IMR-90 (cell line): ENCODE measurements at regions not wholly inside any gene's neighbourhood (a gene's known extent, or its start where the extent isn't known, plus 50 kb on each side); places are given as distances from the start of the nearest gene placed in this dataset.

Experiments used
- ATAC-seq: fragments of 200-7000 bp; cut with Tn5 transposase; 2 replicates; pipeline ENCODE4 v1.9.1; 2020; ENCODE audit warnings: low read depth, mild to moderate bottlenecking, moderate library complexity
- BruUV-seq: library from RNA; stranded (reverse); fragments of 400-500 nt; replicated peaks from 2 replicates; lab custom pipeline; 2021; lab: Mats Ljungman, UMichigan
- CTCF ChIA-PET: fragments of 300-600 bp; formaldehyde crosslinking; extraction: SDS; loops from one replicate; lab custom pipeline; 2021; ENCODE audit warnings: antibody characterized with exemption; lab: Yijun Ruan, JAX
- POLR2A ChIA-PET: fragments of 300-600 bp; sonication (Branson Sonifier 250); formaldehyde crosslinking; loops from one replicate; lab custom pipeline; 2022; ENCODE audit warnings: antibody characterized with exemption; ENCODE audit not compliant: unreplicated experiment; lab: Charles Lee
- DNase-seq: peaks from one replicate; pipeline ENCODE4 v3.0.0; 2013
- H2AFZ ChIP-seq: replicated peaks from 2 replicates; pipeline ENCODE3; 2013; ENCODE audit warnings: low read length, mild to moderate bottlenecking; ENCODE audit not compliant: poor library complexity
- H2AK5ac ChIP-seq: 2 replicates; pipeline ENCODE4 v1.6.1; 2013; ENCODE audit warnings: low read depth, low read length, inconsistent platforms
- H2AK9ac ChIP-seq: replicated peaks from 2 replicates; pipeline ENCODE3; 2013; ENCODE audit warnings: mild to moderate bottlenecking, low read depth, low read length, moderate library complexity; ENCODE audit not compliant: poor library complexity
- H2BK120ac ChIP-seq: 2 replicates; pipeline ENCODE4 v1.6.1; 2013; ENCODE audit warnings: low read depth, low read length, inconsistent platforms
- H2BK15ac ChIP-seq: 3 replicates; pipeline ENCODE4 v1.6.1; 2013; ENCODE audit warnings: low read depth, low read length, inconsistent platforms
- H2BK20ac ChIP-seq: 2 replicates; pipeline ENCODE4 v1.6.1; 2013; ENCODE audit warnings: low read depth, mild to moderate bottlenecking, inconsistent platforms, low read length, moderate library complexity
- H2BK5ac ChIP-seq: 2 replicates; pipeline ENCODE4 v1.6.1; 2013; ENCODE audit warnings: mild to moderate bottlenecking, low read depth, low read length, inconsistent platforms; ENCODE audit not compliant: poor library complexity, severe bottlenecking
- H3K14ac ChIP-seq: replicated peaks from 2 replicates; pipeline ENCODE4 v1.6.1; 2013; ENCODE audit warnings: low read depth, low read length, inconsistent platforms
- H3K18ac ChIP-seq: 2 replicates; pipeline ENCODE4 v1.6.1; 2013; ENCODE audit warnings: low read depth, low read length, control low read depth
- H3K23ac ChIP-seq: 2 replicates; pipeline ENCODE4 v1.6.1; 2013; ENCODE audit warnings: low read depth, low read length, inconsistent platforms
- H3K27ac ChIP-seq: 2 replicates; pipeline ENCODE4 v1.5.1; 2013; ENCODE audit warnings: mild to moderate bottlenecking, control low read depth, low read length; ENCODE audit not compliant: insufficient read depth
- H3K27me3 ChIP-seq: 2 replicates; pipeline ENCODE4 v1.6.1; 2013; ENCODE audit warnings: low read length; ENCODE audit not compliant: control insufficient read depth, insufficient read depth
- H3K36me3 ChIP-seq: 2 replicates; pipeline ENCODE4 v1.6.1; 2013; ENCODE audit warnings: low read length, mixed read lengths; ENCODE audit not compliant: control insufficient read depth, insufficient read depth
- H3K4ac ChIP-seq: 2 replicates; pipeline ENCODE4 v1.6.1; 2013; ENCODE audit warnings: low read depth, low read length, inconsistent platforms
- H3K4me1 ChIP-seq: 2 replicates; pipeline ENCODE4 v1.6.1; 2013; ENCODE audit warnings: low read length, mixed read lengths; ENCODE audit not compliant: control insufficient read depth, insufficient read depth
- H3K4me2 ChIP-seq: 2 replicates; pipeline ENCODE4 v1.6.1; 2013; ENCODE audit warnings: low read depth, mild to moderate bottlenecking, control low read depth, low read length, moderate library complexity
- H3K4me3 ChIP-seq: 2 replicates; pipeline ENCODE4 v1.5.1; 2013; ENCODE audit warnings: low read depth, mild to moderate bottlenecking, control low read depth, low read length, moderate library complexity; ENCODE audit not compliant: insufficient read depth
- H3K56ac ChIP-seq: 2 replicates; pipeline ENCODE4 v1.6.1; 2013; ENCODE audit warnings: low read length, inconsistent platforms; ENCODE audit not compliant: insufficient read depth; ENCODE audit errors: extremely low read depth
- H3K79me1 ChIP-seq, 2 experiments: 2 replicates each; pipeline ENCODE4 v1.6.1; 2013; ENCODE audit warnings: low read length in 2 of 2, inconsistent platforms in 1 of 2, low read depth in 1 of 2
- H3K9ac ChIP-seq: 2 replicates; pipeline ENCODE4 v1.6.1; 2013; ENCODE audit warnings: low read depth, low read length, control low read depth
- H3K9me1 ChIP-seq: 2 replicates; pipeline ENCODE4 v1.6.1; 2013; ENCODE audit warnings: low read length, inconsistent platforms; ENCODE audit not compliant: insufficient read depth
- H3K9me3 ChIP-seq: 2 replicates; pipeline ENCODE4 v1.6.1; 2013; ENCODE audit warnings: low read length; ENCODE audit not compliant: control insufficient read depth, insufficient read depth
- H4K20me1 ChIP-seq: 2 replicates; pipeline ENCODE4 v1.6.1; 2013; ENCODE audit warnings: low read length, inconsistent platforms; ENCODE audit not compliant: insufficient read depth
- H4K5ac ChIP-seq: 2 replicates; pipeline ENCODE4 v1.6.1; 2013; ENCODE audit warnings: mild to moderate bottlenecking, low read depth, low read length, control low read depth
- H4K8ac ChIP-seq, 2 experiments: 2 replicates each; pipeline ENCODE4 v1.6.1; 2013; ENCODE audit warnings: low read depth in 2 of 2, low read length in 2 of 2, control low read depth in 1 of 2, inconsistent platforms in 1 of 2
- H4K91ac ChIP-seq: 2 replicates; pipeline ENCODE4 v1.6.1; 2013; ENCODE audit warnings: low read depth, low read length, inconsistent platforms; ENCODE audit not compliant: insufficient read depth
- CEBPB ChIP-seq: IDR thresholded peaks from 2 replicates; pipeline ENCODE4 v1.6.1; 2012; ENCODE audit warnings: low read depth, low read length, improper control_type of control experiment
- CHD1 ChIP-seq: IDR thresholded peaks from 2 replicates; pipeline ENCODE4 v1.6.1; 2012; ENCODE audit warnings: low read depth, low read length, improper control_type of control experiment
- ELK1 ChIP-seq: fragments of 150-350 bp; IDR thresholded peaks from 2 replicates; pipeline ENCODE4 v1.6.1; 2016; ENCODE audit warnings: low read depth, mild to moderate bottlenecking, low read length, moderate library complexity, borderline replicate concordance
- MAFK ChIP-seq: IDR thresholded peaks from 2 replicates; pipeline ENCODE4 v1.6.1; 2012; ENCODE audit warnings: low read depth, low read length, improper control_type of control experiment
- RFX5 ChIP-seq: IDR thresholded peaks from 2 replicates; pipeline ENCODE4 v1.8.0; 2012; ENCODE audit warnings: low read depth, mild to moderate bottlenecking, low read length, moderate library complexity
- WGBS, 2 experiments: methylation state at CpG; one replicate each; pipeline versions ENCODE4 v1.1.5 to v1.1.7; 2013; ENCODE audit warnings: missing lambda C conversion rate in 2 of 2; ENCODE audit not compliant: insufficient read length in 1 of 2; ENCODE audit errors: extremely low coverage in 2 of 2; 5-methylcytosine and 5-hydroxymethylcytosine counted together
- dilution Hi-C: fragments of 300-500 bp; cut with HindIII; formaldehyde crosslinking; loops from one replicate; pipeline ENCODE4 v1.14.3; 2018; ENCODE audit warnings: low sequenced_read_pairs; ENCODE audit not compliant: unreplicated experiment
- in situ Hi-C: fragments of 300-500 bp; cut with MboI; formaldehyde crosslinking; loops from 3 replicates; pipeline ENCODE4 v1.14.3; 2019; ENCODE audit warnings: low sequenced_read_pairs, inconsistent platforms, mixed read lengths
- intact Hi-C: fragments of 100-400 bp; cut with micrococcal nuclease; formaldehyde crosslinking; loops from 2 replicates; pipeline ENCODE4 v1.10.0; 2022
- TF ChIP-seq, protein P1 (sequence below): fragments of 150-350 bp; IDR thresholded peaks from 2 replicates; pipeline ENCODE4 v1.6.1; 2017; ENCODE audit warnings: mild to moderate bottlenecking, antibody characterized with exemption, low read length, low read depth
- TF ChIP-seq, protein P2 (sequence below): conservative IDR thresholded peaks from 2 replicates; pipeline ENCODE4 v1.5.1; 2012; ENCODE audit warnings: mild to moderate bottlenecking, low read depth, low read length, improper control_type of control experiment

DNA sequence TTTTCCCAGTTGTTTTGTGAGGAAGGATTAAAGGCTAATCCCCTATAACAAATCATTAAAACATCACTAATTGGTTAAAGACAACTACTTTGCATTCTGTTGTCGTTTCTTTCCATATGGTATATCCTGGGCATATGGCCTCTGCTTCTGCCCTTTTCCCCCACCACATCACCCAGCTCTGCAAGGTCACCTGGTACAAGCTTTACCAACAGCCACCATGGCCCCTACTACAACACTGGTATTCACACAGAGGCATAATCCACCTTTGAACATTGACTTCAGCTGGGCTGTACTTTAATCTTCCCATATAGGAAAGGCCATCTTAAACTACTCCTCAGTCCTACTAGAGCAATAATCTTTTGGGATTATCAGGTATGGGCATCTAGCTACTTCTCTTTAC, 866.1 kb downstream of the TLE4 start:
- H2BK15ac ChIP-seq = no peak overlapping the region
- H2BK20ac ChIP-seq = no peak overlapping the region
- dilution Hi-C loops = no loop called here
- H2AFZ ChIP-seq = no peak overlapping the region
- no peaks in the 10 kb centered on the region for H3K79me1 ChIP-seq
- H3K4me3 ChIP-seq = no peak overlapping the region
- H3K9me1 ChIP-seq = no peaks in the 10 kb centered on the region
- no peak overlapping the region for H3K4me2 ChIP-seq
- H4K8ac ChIP-seq = no peak overlapping the region
- no peak overlapping the region for H3K27ac ChIP-seq
- H3K23ac ChIP-seq = no peak overlapping the region
- BruUV-seq = no TSS peak
- H3K4ac ChIP-seq = no peak overlapping the region
- DNase-seq = no peak
- no peak for ATAC-seq
- intact Hi-C loops = no loop called here
- no peak overlapping the region for H2AK5ac ChIP-seq
- in situ Hi-C loops = no loop called here
- no peak overlapping the region for H2AK9ac ChIP-seq
- WGBS, 2 experiments = no CpG with 5 or more reads among the region's 1 CpG
- H2BK120ac ChIP-seq = no peak overlapping the region
- H3K56ac ChIP-seq = no peak overlapping the region
- ChIA-PET POLR2A (no interaction called here), CTCF (no interaction called here)
- no peak overlapping the region for H4K91ac ChIP-seq
- H3K36me3 ChIP-seq = no peaks in the 10 kb centered on the region
- no peak overlapping the region for H3K14ac ChIP-seq
- TF ChIP-seq RFX5 (no peak), ELK1 (no peak), MAFK (no peak), CEBPB (no peak), CHD1 (no peak)
- TF ChIP-seq, protein P1, sequence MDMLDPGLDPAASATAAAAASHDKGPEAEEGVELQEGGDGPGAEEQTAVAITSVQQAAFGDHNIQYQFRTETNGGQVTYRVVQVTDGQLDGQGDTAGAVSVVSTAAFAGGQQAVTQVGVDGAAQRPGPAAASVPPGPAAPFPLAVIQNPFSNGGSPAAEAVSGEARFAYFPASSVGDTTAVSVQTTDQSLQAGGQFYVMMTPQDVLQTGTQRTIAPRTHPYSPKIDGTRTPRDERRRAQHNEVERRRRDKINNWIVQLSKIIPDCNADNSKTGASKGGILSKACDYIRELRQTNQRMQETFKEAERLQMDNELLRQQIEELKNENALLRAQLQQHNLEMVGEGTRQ = no peak
- TF ChIP-seq, protein P2, sequence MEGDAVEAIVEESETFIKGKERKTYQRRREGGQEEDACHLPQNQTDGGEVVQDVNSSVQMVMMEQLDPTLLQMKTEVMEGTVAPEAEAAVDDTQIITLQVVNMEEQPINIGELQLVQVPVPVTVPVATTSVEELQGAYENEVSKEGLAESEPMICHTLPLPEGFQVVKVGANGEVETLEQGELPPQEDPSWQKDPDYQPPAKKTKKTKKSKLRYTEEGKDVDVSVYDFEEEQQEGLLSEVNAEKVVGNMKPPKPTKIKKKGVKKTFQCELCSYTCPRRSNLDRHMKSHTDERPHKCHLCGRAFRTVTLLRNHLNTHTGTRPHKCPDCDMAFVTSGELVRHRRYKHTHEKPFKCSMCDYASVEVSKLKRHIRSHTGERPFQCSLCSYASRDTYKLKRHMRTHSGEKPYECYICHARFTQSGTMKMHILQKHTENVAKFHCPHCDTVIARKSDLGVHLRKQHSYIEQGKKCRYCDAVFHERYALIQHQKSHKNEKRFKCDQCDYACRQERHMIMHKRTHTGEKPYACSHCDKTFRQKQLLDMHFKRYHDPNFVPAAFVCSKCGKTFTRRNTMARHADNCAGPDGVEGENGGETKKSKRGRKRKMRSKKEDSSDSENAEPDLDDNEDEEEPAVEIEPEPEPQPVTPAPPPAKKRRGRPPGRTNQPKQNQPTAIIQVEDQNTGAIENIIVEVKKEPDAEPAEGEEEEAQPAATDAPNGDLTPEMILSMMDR = no peak
- H2BK5ac ChIP-seq = no peak overlapping the region
- H3K18ac ChIP-seq = no peak overlapping the region
- no peaks in the 10 kb centered on the region for H4K20me1 ChIP-seq
- no peak overlapping the region for H3K9ac ChIP-seq
- H3K27me3 ChIP-seq = no peaks in the 10 kb centered on the region
- H3K4me1 ChIP-seq = no peaks in the 10 kb centered on the region
- no peaks in the 10 kb centered on the region for H3K9me3 ChIP-seq
- no peak overlapping the region for H4K5ac ChIP-seq
